Fibroblast of skin of back (primary cell): ENCODE measurements at regions not wholly inside any gene's neighbourhood (a gene's known extent, or its start where the extent isn't known, plus 50 kb on each side); places are given as distances from the start of the nearest gene placed in this dataset.
"Not testable (repeated sequence)": the region's sequence is repeated elsewhere in the genome, so short reads cannot be mapped to it uniquely, and the experiment has no call there.

Experiments used
- DNase-seq: peaks from one replicate; pipeline ENCODE4 v3.0.0-alpha.2; 2013

GRCh38 chr1:173300061-173301044 is 93.2 kb upstream of the TNFSF4 start:
- no peak for DNase-seq

- no peak for DNase-seq
Measured at GRCh38 chr1:173301507-173301906, 94.4 kb upstream of the TNFSF4 start.

DNA sequence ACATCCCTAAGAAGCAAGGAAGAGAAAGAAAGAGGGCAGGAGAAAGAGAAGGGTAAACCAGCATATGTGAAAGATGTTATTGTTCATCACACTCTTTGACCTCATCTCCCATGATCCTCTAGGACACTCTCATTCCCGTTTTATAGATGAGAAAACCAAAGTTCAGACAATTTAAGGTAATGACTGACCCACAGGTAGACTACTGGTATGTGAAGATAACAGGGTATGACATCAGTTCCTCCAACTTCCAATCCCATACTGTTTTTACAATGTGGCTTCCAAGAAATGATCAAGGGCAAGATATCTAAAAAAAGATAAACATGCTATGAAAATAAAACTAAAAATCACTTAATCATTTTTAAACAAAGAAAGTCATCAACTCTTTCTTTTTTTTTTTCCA is 95.2 kb upstream of the TNFSF4 start:
- no peak for DNase-seq

- no peak for DNase-seq
Measured at GRCh38 chr1:173302890-173303829, 96.0 kb upstream of the TNFSF4 start.

DNA sequence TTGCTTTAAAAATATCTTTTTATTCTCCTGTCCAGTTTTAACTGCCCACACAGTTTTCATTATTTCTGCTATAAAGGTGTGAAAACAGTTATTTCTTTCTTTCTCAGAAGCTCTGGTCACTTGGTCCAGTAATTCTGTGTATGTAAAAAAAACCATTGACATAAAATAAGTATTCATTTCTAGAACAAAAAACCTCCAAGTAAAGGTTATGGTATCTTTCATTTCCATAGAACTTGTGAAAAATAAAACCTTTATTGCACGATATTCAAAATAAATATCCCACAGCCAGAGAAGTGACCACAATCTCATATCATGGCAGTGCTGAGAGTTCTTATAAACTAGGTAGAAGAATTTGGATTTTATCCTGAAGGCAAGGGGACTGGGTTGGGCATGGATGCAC is 96.9 kb upstream of the TNFSF4 start:
- no peak for DNase-seq

GRCh38 chr1:173304529-173305227 is 97.5 kb upstream of the TNFSF4 start:
- no peak for DNase-seq

GRCh38 chr1:173307845-173308244 is 100.7 kb upstream of the TNFSF4 start:
- no peak for DNase-seq

DNA sequence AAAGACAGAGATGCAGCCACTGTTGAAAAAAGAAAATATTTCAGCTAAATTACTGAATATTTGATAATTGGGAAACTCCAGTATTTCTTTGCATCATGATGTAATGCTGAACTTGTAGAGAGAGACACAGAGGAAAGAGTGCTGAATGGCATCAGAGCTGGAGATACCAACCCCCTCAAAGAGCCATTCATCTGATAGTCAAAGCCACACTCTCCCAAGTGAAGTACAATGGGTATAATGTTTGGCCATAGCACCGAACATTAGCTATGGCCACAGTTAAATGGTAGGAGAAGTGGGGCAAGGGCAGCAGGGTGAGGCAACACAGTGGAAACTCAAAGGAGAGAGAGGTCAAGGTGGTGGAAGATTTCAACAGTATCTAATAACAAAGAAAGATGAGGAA is 107.5 kb upstream of the TNFSF4 start:
- no peak for DNase-seq

DNA sequence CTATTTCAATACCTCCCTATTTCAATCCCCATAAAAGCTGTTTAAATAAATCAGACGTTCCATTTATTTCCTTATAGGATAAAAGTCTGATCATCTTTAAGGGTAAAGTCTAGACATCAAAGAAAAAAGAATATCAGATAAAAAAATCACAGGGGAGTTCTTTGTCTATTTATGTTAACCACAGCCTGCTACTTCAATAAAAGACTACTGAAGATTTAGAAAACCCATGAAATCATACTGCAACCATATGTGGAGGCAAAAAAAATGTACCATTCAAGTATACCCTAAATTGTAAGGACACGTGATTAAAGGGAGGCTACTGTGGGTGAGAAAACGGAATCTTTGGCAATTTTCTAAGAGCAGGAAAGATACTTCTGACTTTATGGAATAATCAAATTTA is 108.2 kb upstream of the TNFSF4 start:
- no peak for DNase-seq

DNA sequence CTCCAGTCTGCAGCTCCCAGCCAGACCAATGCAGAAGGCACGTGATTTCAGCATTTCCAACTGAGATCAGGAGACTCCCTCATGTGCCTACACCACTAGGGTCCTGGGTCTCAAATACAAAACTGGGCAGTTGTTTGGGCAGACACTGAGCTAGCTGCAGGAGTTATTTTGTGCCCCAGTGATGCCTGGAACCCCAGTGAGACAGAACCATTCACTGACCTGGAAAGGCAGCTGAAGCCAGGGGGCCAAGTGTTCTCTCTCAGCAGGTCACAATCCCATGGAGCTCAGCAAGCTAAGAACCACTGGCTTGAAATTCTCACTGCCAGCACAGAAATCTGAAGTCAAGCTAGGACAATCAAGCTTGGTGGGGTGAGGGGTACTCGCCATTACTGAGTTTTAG is 111.7 kb upstream of the TNFSF4 start:
- DNase-seq, result no peak

- DNase-seq, result not testable (repeated sequence)
Measured at GRCh38 chr1:173324352-173324751, 117.2 kb upstream of the TNFSF4 start.

GRCh38 chr1:173327987-173328386 is 120.9 kb upstream of the TNFSF4 start:
- DNase-seq, result not testable (repeated sequence)

DNA sequence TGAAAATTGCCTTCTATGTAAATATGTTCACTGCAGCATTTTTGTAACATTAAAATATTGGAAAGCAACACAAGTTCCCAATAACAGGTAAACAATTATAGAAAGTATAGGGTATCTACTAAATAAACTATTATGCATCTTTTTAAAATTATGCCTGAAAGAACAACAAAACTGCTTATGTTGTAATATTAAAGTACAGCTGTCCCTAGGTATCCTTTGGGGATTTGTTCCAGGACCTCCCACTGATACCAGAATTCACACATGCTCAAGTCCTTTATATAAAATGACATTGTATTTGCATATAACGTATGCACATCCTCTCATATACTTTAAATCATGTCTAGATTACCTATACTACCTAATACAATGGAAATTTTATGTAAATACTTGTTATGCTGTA is 121.8 kb upstream of the TNFSF4 start:
- no peak for DNase-seq

DNA sequence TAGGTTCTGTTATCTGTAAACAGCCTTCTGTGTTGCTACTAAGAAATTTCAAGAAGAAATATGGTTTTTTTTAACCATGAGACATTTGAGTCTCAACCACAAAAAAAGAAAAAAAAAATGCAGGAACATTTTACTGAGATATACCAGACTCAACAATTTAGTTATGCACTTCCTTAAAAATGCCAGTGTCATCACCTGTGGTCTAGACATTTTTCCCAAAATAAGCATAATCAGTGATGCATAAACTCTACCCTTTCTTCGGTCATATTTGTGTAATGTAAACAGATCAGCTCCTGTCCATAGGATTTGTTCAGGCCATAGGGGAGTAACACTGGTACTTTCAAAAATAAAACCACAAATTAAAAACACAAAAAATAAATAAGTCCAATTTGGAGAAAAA is 122.6 kb upstream of the TNFSF4 start:
- DNase-seq, result peak; percentile 69

DNA sequence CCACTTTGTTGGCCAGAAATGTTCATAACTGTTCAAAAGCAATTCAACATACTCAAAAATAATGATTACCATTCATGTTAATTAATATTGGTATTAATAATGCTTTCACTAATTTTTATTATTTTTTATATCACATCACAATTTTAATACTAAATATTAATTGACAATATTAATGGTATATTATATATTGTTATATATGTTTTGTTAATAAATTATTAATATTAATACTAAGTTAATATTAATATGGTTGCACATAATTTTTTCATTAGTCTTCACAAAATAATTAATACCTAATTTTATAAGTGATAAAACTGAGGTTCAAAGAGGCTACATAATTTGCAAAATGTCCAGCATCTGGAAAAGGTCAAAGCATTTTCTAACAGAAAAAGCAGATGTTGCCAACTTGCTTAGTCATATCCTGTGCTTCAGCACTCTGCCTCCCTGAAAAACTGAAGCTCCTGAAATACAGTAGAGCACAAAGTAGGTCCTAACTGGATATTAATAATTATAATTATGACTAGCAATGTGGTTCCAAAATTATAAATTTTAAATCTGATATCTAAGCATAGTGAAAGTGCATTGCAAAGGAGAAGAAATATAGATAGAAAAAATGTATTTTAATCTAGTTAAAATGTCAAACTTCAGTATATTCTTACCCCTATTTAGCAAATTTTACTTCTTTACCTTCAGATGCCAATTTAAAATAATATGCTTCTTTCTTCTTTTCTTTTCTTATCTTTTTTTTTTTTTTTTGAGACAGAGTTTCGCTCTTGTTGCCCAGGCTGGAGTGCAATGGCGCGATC is 123.2 kb upstream of the TNFSF4 start:
- DNase-seq, result peak; percentile 74

- not testable (repeated sequence) for DNase-seq
Measured at GRCh38 chr1:173330952-173331548, 123.9 kb upstream of the TNFSF4 start.

DNA sequence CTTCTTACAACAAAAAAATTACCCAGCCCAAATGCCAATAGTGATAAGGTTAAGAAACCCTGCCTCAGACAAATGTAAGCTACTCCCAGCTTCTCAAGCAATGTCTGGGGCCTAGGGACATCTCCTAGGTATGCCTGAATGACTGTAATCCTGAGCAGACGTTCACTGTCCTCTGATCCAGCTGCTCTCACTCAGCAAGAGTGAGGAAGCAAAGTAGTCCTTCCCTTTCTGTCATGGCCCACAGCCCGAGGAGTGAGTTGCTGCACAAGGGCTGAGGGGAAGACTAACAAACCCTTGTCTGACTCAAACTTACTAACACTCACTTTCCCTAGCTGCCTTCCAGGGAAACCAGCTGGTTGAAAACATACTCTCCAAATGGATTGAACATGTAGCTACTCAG is 124.9 kb upstream of the TNFSF4 start:
- peak; percentile 59 for DNase-seq

DNA sequence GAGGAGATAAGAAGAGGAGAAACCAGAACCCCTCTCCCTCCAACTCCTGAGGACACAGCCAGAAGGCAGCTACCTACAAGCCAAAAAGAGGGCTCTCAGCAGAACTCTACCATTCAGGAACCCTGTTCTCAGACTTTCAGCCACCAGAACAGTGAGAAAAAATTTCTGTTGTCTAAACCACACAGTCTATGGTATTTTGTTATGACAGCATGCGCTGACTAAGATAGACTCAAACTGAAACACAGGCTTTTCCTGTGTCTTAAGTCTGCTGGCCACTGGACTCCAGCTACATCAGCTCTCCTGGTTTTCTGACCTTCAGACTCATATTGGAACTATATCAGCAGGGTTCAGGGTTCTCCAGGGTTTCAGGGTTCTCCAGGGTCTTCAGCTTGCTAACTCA is 126.5 kb upstream of the TNFSF4 start:
- peak; percentile 63 for DNase-seq

- no peak for DNase-seq
Measured at GRCh38 chr1:173337126-173337525, 130.0 kb upstream of the TNFSF4 start.

DNA sequence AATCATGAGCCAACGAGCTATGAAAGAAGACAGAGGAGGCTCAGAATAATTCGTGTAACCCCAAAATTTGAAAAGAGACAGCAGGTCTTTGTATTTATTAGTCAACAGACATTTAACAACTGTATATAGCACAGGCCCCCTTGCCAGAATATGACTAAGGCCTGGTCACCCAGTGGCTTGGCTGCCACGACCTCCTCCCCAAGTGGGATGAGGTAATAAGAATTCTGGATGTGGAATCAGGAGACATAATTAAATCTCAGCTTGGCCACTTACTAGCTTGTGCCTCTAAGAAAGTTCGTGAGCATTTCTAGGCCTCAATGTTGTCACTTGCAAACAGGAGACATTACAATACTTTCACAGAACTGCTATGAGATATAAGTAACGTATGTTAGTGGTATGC is 134.2 kb upstream of the TNFSF4 start:
- peak; percentile 62 for DNase-seq

GRCh38 chr1:173341971-173342370 is 134.8 kb upstream of the TNFSF4 start:
- no peak for DNase-seq
